Neural progenitor cell (in vitro differentiated cells): ENCODE measurements at regions not wholly inside any gene's neighbourhood (a gene's known extent, or its start where the extent isn't known, plus 50 kb on each side); places are given as distances from the start of the nearest gene placed in this dataset.

ENCODE experiments used
- DNase-seq: peaks from one replicate; pipeline ENCODE4 v3.0.0-alpha.2; 2016; ENCODE audit warnings: low spot score
- H2AFZ ChIP-seq: fragments of 200-600 bp; sonication (generic); replicated peaks from 2 replicates; pipeline ENCODE4 v1.6.1; 2016; ENCODE audit warnings: antibody characterized with exemption
- H3F3A ChIP-seq: fragments of 200-600 bp; sonication (generic); 2 replicates; pipeline ENCODE4 v1.6.1; 2016; ENCODE audit warnings: antibody characterized with exemption, low read depth
- H3K27ac ChIP-seq: fragments of 200-600 bp; sonication (generic); 2 replicates; pipeline ENCODE4 v1.5.1; 2016; ENCODE audit warnings: mild to moderate bottlenecking
- H3K27me3 ChIP-seq: fragments of 200-600 bp; sonication (generic); 2 replicates; pipeline ENCODE4 v1.6.1; 2016; ENCODE audit warnings: mild to moderate bottlenecking, moderate library complexity
- H3K36me3 ChIP-seq: fragments of 200-600 bp; sonication (generic); 2 replicates; pipeline ENCODE4 v1.5.1; 2016
- H3K4me1 ChIP-seq: fragments of 200-600 bp; sonication (generic); 2 replicates; pipeline ENCODE4 v1.6.1; 2016; ENCODE audit warnings: mixed run types
- H3K4me2 ChIP-seq: fragments of 200-600 bp; sonication (generic); 2 replicates; pipeline ENCODE4 v1.6.1; 2016
- H3K4me3 ChIP-seq: fragments of 200-600 bp; sonication (generic); 2 replicates; pipeline ENCODE4 v1.5.1; 2016
- H3K79me2 ChIP-seq: fragments of 200-600 bp; sonication (generic); 2 replicates; pipeline ENCODE4 v1.6.1; 2016; ENCODE audit warnings: low read depth
- H3K9ac ChIP-seq: fragments of 200-600 bp; sonication (generic); 2 replicates; pipeline ENCODE4 v1.6.1; 2016
- H3K9me3 ChIP-seq: fragments of 200-600 bp; sonication (generic); 2 replicates; pipeline ENCODE4 v1.5.1; 2016; ENCODE audit warnings: low read depth
- H4K20me1 ChIP-seq: fragments of 200-600 bp; sonication (generic); 2 replicates; pipeline ENCODE4 v1.6.1; 2016; ENCODE audit warnings: low read depth
- H3K27ac Mint-ChIP-seq: 3 replicates; pipeline ENCODE4 v1.8.0; 2021; ENCODE audit warnings: mixed read lengths
- H3K27me3 Mint-ChIP-seq: 2 replicates; pipeline ENCODE4 v1.8.0; 2022; ENCODE audit warnings: low read depth, mild to moderate bottlenecking, inconsistent platforms, moderate library complexity, mixed read lengths; ENCODE audit not compliant: insufficient read depth
- H3K36me3 Mint-ChIP-seq: 3 replicates; pipeline ENCODE4 v1.8.0; 2021; ENCODE audit warnings: mixed read lengths
- H3K4me1 Mint-ChIP-seq: 3 replicates; pipeline ENCODE4 v1.8.0; 2021; ENCODE audit warnings: mixed read lengths
- H3K4me3 Mint-ChIP-seq: 3 replicates; pipeline ENCODE4 v1.8.0; 2021; ENCODE audit warnings: mild to moderate bottlenecking, moderate library complexity, mixed read lengths
- H3K9me3 Mint-ChIP-seq: 3 replicates; pipeline ENCODE4 v1.8.0; 2020; ENCODE audit warnings: mixed read lengths
- CTCF ChIP-seq: fragments of 200-600 bp; sonication (generic); IDR thresholded peaks from 2 replicates; pipeline ENCODE4 v1.5.1; 2017; ENCODE audit warnings: antibody characterized with exemption, mild to moderate bottlenecking
- EZH2 ChIP-seq: fragments of 200-600 bp; sonication (generic); IDR thresholded peaks from 2 replicates; pipeline ENCODE4 v1.6.1; 2017; ENCODE audit warnings: antibody characterized with exemption, mild to moderate bottlenecking, moderate library complexity
- EZH2phosphoT487 ChIP-seq: fragments of 200-600 bp; sonication (generic); IDR thresholded peaks from 2 replicates; pipeline ENCODE4 v1.6.1; 2017; ENCODE audit warnings: antibody characterized with exemption

DNA sequence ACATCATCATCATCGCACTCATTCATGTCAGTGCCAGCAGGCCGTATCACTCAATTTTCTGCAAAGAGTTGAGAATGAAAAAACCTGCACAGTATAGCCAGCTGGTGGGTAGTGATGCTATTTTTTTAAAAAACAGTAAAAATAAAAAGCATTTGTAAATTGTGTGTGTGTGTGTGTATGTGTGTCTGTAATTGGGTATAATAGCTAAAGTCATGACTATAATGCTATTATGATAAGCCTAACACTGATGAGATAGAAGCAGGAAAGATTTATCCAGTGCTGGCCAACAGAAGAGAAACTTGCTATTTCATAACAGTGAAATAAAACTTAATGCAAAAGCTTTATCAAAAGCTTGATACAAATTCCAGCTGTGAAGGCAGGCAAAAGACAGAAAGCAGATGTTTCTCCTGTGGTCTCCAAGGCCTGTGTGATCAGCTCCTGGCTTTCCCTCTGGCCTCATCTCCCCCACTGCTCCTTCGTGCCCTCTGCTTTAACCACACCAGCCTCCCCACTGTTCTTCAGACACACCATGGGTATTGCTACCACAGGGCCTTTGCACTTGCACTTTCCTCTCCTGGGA is 206.2 kb upstream of the IRX5 start:
- Histone ChIP-seq H3K27me3 (no peaks in the 10 kb centered on the region), H2AFZ (no peak overlapping the region), H4K20me1 (no peaks in the 10 kb centered on the region), H3K4me1 (no peaks in the 10 kb centered on the region), H3K79me2 (no peaks in the 10 kb centered on the region), H3K9me3 (no peaks in the 10 kb centered on the region), H3K27ac (no peak overlapping the region), H3K9ac (no peak overlapping the region), H3F3A (no peaks in the 10 kb centered on the region), H3K4me3 (no peak overlapping the region), H3K36me3 (no peaks in the 10 kb centered on the region), H3K4me2 (no peak overlapping the region)
- no peaks in the 10 kb centered on the region for H3K27me3 Mint-ChIP-seq
- no peak overlapping the region for H3K27ac Mint-ChIP-seq
- no peaks in the 10 kb centered on the region for H3K9me3 Mint-ChIP-seq
- H3K4me1 Mint-ChIP-seq, result no peaks in the 10 kb centered on the region
- H3K4me3 Mint-ChIP-seq, result no peak overlapping the region
- DNase-seq, result no peak
- H3K36me3 Mint-ChIP-seq, result no peaks in the 10 kb centered on the region
- TF ChIP-seq EZH2, result no peak
- TF ChIP-seq EZH2phosphoT487, result no peak
- TF ChIP-seq CTCF, result no peak

GRCh38 chr16:54722210-54722676 is 208.4 kb upstream of the IRX5 start:
- H3K4me1 Mint-ChIP-seq, result no peaks in the 10 kb centered on the region

GRCh38 chr16:54720259-54720658 is 210.4 kb upstream of the IRX5 start:
- Mint-ChIP-seq H3K9me3 (no peaks in the 10 kb centered on the region), H3K27ac (no peak overlapping the region), H3K36me3 (no peaks in the 10 kb centered on the region), H3K4me1 (no peaks in the 10 kb centered on the region), H3K27me3 (no peaks in the 10 kb centered on the region), H3K4me3 (no peak overlapping the region)
- H3K4me2 ChIP-seq, result no peak overlapping the region
- H3K4me3 ChIP-seq, result no peak overlapping the region
- H3K27ac ChIP-seq, result no peak overlapping the region
- H3K36me3 ChIP-seq, result no peaks in the 10 kb centered on the region
- no peak overlapping the region for H3K9ac ChIP-seq
- no peak for DNase-seq
- no peaks in the 10 kb centered on the region for H3K9me3 ChIP-seq
- TF ChIP-seq EZH2 (no peak), EZH2phosphoT487 (no peak)
- no peaks in the 10 kb centered on the region for H3F3A ChIP-seq
- H4K20me1 ChIP-seq, result no peaks in the 10 kb centered on the region
- H3K27me3 ChIP-seq, result no peaks in the 10 kb centered on the region
- H3K4me1 ChIP-seq, result no peaks in the 10 kb centered on the region
- H3K79me2 ChIP-seq, result no peaks in the 10 kb centered on the region
- H2AFZ ChIP-seq, result no peak overlapping the region

More at GRCh38 chr16:54722210-54722676, 208.4 kb upstream of the IRX5 start:
- TF ChIP-seq EZH2phosphoT487 (no peak), EZH2 (no peak), CTCF (no peak)
- H3K27me3 Mint-ChIP-seq, result no peaks in the 10 kb centered on the region
- Histone ChIP-seq H3K36me3 (no peaks in the 10 kb centered on the region), H3K4me1 (no peaks in the 10 kb centered on the region), H2AFZ (no peak overlapping the region), H3K9me3 (no peaks in the 10 kb centered on the region), H3K27me3 (no peaks in the 10 kb centered on the region), H3K9ac (no peak overlapping the region), H3F3A (no peaks in the 10 kb centered on the region), H3K4me2 (no peak overlapping the region), H3K79me2 (no peaks in the 10 kb centered on the region), H3K27ac (no peak overlapping the region), H3K4me3 (no peak overlapping the region), H4K20me1 (no peaks in the 10 kb centered on the region)
- H3K27ac Mint-ChIP-seq, result no peak overlapping the region
- DNase-seq, result no peak
- no peaks in the 10 kb centered on the region for H3K9me3 Mint-ChIP-seq
- H3K36me3 Mint-ChIP-seq, result no peaks in the 10 kb centered on the region
- H3K4me3 Mint-ChIP-seq, result no peak overlapping the region

DNA sequence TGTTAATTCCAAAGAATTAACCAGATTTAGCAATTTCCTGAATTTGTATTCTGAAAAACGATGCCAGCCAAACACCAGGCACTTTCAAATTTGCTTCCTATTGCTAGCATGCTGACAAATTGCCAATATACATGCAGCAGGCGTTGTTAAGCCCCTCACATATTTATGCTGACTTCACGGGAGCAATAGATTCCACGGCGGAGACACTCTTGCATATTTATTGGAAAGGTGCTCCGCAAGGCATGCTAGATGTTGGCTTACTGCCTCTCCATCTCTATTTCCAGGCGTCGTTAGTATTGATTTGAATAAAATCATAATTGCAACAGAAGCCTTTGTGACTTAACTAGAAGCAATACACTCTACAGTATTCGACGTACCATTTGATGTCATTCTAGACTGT is 211.0 kb upstream of the IRX5 start:
- H3K36me3 Mint-ChIP-seq, result no peaks in the 10 kb centered on the region
- Histone ChIP-seq H3K36me3 (no peaks in the 10 kb centered on the region), H2AFZ (no peak overlapping the region), H3K9me3 (no peaks in the 10 kb centered on the region), H3K27ac (no peak overlapping the region), H3K79me2 (no peaks in the 10 kb centered on the region), H3K9ac (no peak overlapping the region), H3F3A (no peaks in the 10 kb centered on the region), H3K4me1 (no peaks in the 10 kb centered on the region), H4K20me1 (no peaks in the 10 kb centered on the region), H3K4me3 (no peak overlapping the region), H3K27me3 (no peaks in the 10 kb centered on the region), H3K4me2 (no peak overlapping the region)
- H3K4me3 Mint-ChIP-seq, result no peak overlapping the region
- no peak overlapping the region for H3K27ac Mint-ChIP-seq
- TF ChIP-seq EZH2phosphoT487 (no peak), CTCF (no peak), EZH2 (no peak)
- no peaks in the 10 kb centered on the region for H3K4me1 Mint-ChIP-seq
- no peaks in the 10 kb centered on the region for H3K27me3 Mint-ChIP-seq
- H3K9me3 Mint-ChIP-seq, result no peaks in the 10 kb centered on the region
- no peak for DNase-seq
